Thoracic aorta (tissue), 2 donors: ENCODE measurements at regions not wholly inside any gene's neighbourhood (a gene's known extent, or its start where the extent isn't known, plus 50 kb on each side); places are given as distances from the start of the nearest gene placed in this dataset.

Experiments
- ATAC-seq: fragments of 150-250 bp; one replicate; pipeline ENCODE4 v1.8.0; 2017; ENCODE audit warnings: low read depth; ENCODE audit not compliant: insufficient number of reproducible peaks, low FRiP score
- DNase-seq: peaks from one replicate; pipeline ENCODE4 v3.0.0-alpha.2; 2020; ENCODE audit warnings: low spot score
- H3K27ac ChIP-seq, 2 donors: fragments of 200-600 bp; sonication (generic); 1 replicate in 1 of 2; 2 replicates in 1 of 2; pipeline ENCODE4 v1.5.1; 2016; ENCODE audit warnings: mild to moderate bottlenecking in 2 of 2, moderate library complexity in 2 of 2
- H3K27me3 ChIP-seq: fragments of 200-600 bp; sonication (generic); replicated peaks from 2 replicates; pipeline ENCODE4 v1.6.0; 2016; ENCODE audit warnings: mild to moderate bottlenecking; ENCODE audit not compliant: insufficient read depth
- H3K36me3 ChIP-seq: fragments of 200-600 bp; sonication (generic); one replicate; pipeline ENCODE4 v1.5.1; 2016
- H3K4me1 ChIP-seq, 2 donors: fragments of 200-600 bp; sonication (generic); 1 replicate in 1 of 2; 2 replicates in 1 of 2; pipeline versions ENCODE4 v1.5.1 to v1.6.0; 2016; ENCODE audit warnings: low read depth in 2 of 2, mild to moderate bottlenecking in 1 of 2; ENCODE audit not compliant: control insufficient read depth in 1 of 2
- H3K4me3 ChIP-seq: fragments of 200-600 bp; sonication (generic); 2 replicates; pipeline ENCODE4 v1.5.1; 2016; ENCODE audit warnings: mild to moderate bottlenecking
- H3K9me3 ChIP-seq: fragments of 200-600 bp; sonication (generic); 2 replicates; pipeline ENCODE4 v1.5.1; 2016
- TF ChIP-seq, protein P1 (sequence below): fragments of 200-600 bp; sonication (generic); IDR thresholded peaks from one replicate; pipeline ENCODE4 v1.5.1; 2019; ENCODE audit warnings: antibody characterized with exemption

DNA sequence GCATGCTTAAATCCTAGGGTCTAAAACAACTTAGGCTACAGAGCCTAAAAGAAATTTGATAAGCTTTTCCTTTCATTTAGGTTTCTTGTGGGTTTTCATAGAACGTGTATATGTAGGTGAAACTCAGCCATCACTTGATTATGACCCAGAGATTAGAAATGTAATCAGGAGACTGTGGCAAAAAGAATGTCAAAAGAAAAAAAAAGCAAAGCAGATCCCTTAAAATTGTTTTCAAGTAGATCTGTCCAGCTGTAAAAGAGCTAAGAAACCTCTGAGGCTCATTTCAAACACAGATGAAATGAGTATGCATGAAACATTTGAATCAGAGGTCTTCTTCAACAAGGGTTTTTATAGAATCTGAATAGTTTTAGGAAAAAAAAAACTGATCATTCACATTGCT lies 341.3 kb upstream of the PRDM1 start:
- no peaks in the 10 kb centered on the region for H3K36me3 ChIP-seq
- ATAC-seq (no peak), DNase-seq (no peak)
- TF ChIP-seq, protein P1, sequence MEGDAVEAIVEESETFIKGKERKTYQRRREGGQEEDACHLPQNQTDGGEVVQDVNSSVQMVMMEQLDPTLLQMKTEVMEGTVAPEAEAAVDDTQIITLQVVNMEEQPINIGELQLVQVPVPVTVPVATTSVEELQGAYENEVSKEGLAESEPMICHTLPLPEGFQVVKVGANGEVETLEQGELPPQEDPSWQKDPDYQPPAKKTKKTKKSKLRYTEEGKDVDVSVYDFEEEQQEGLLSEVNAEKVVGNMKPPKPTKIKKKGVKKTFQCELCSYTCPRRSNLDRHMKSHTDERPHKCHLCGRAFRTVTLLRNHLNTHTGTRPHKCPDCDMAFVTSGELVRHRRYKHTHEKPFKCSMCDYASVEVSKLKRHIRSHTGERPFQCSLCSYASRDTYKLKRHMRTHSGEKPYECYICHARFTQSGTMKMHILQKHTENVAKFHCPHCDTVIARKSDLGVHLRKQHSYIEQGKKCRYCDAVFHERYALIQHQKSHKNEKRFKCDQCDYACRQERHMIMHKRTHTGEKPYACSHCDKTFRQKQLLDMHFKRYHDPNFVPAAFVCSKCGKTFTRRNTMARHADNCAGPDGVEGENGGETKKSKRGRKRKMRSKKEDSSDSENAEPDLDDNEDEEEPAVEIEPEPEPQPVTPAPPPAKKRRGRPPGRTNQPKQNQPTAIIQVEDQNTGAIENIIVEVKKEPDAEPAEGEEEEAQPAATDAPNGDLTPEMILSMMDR, result no peak
- no peaks in the 10 kb centered on the region for H3K4me1 ChIP-seq
- no peak overlapping the region for H3K4me3 ChIP-seq
- no peak overlapping the region for H3K27ac ChIP-seq
- no peaks in the 10 kb centered on the region for H3K27me3 ChIP-seq
- H3K9me3 ChIP-seq, result no peaks in the 10 kb centered on the region

DNA sequence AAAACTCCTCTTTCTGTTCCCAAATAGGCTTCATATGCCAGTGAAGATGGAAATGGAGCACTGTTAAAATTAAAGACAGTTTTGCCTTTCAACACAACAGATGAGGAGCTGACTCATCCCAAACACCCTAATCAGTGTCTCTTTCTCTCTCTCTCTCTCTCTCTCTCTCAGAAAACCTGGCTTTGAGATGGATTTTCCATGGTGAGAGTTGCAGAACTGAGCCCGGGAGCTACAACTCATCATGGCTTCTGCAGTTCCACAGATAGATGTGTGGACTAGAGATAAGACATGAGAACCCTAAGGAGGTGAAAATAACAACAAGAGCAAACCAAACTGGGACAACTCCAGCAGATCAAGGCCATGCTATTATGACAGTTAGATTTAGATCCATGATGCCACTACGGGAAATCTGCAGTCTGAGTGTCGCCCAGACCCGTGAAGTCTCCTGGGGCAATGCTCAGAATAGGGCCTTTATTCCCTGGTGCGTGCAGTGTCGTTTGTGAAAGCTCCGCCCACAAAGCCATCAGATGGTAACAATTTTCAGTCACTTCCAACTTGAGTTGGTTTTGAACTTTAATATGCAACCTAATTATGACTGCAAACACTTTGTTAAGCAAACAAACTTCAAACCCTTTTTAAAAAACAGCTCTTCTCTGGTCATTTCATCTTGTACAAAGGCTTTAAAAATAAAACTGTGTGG lies 338.2 kb upstream of the PREP start:
- H3K27ac ChIP-seq, result no peak overlapping the region
- H3K27me3 ChIP-seq, result no peaks in the 10 kb centered on the region
- TF ChIP-seq, protein P1, result no peak
- no peaks in the 10 kb centered on the region for H3K36me3 ChIP-seq
- no peak overlapping the region for H3K4me3 ChIP-seq
- no peaks in the 10 kb centered on the region for H3K4me1 ChIP-seq
- H3K9me3 ChIP-seq, result no peaks in the 10 kb centered on the region
- DNase-seq, result no peak
- ATAC-seq, result no peak

DNA sequence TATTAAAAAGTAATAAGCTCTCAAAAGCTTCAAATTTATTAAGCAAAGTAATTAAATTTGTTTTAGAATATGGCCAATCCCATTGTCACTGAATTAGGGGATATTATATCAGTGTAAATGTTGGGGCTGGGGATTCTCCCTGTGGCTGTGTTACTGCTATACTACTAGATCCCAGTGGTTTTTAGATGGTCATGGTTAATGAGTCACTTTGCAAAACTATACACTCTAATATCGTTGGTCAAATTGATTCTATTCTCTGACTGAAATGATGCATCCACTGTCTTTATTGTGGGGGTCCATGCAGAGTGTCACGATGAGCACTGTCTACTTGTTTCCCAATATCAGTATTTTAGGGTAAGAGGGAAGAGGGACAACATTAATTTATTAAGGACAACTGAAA lies 336.9 kb upstream of the PREP start:
- H3K27ac ChIP-seq, result no peak overlapping the region
- H3K4me1 ChIP-seq, result no peaks in the 10 kb centered on the region
- H3K9me3 ChIP-seq, result no peaks in the 10 kb centered on the region
- H3K36me3 ChIP-seq, result no peaks in the 10 kb centered on the region
- DNase-seq (no peak), ATAC-seq (no peak)
- H3K4me3 ChIP-seq, result no peak overlapping the region
- no peaks in the 10 kb centered on the region for H3K27me3 ChIP-seq
- TF ChIP-seq, protein P1, result no peak

DNA sequence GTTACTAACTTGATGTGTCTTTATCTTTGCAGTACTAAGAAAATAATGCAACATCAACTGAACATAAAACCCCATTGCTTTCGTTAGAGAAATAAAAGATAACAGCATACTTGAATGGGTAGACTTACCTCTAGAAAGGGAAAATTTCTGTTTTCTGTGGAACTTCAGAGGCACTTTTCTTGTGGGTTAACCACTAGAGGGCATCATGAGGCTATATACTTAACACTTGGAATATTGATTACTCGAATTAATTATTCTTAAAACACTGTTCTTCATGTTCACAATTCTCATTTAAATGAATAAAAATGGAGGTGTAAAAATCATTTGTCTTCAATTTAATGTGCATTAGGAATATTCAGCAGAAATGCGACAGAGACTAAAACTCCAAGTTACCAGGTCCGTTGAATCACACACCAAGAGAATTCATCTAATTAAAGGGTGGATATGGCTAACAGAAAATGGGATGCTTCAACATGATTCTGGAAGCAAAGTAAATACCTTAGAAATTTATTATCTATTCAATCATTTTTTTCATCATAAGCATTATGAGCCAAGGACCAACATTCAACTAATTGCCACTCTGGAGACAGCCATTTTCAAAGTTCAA lies 330.8 kb upstream of the PREP start:
- Histone ChIP-seq H3K4me3 (no peak overlapping the region), H3K27ac (no peak overlapping the region), H3K36me3 (no peaks in the 10 kb centered on the region), H3K9me3 (no peaks in the 10 kb centered on the region), H3K4me1 (no peaks in the 10 kb centered on the region), H3K27me3 (no peaks in the 10 kb centered on the region)
- TF ChIP-seq, protein P1, result no peak
- no peak for DNase-seq
- no peak for ATAC-seq

DNA sequence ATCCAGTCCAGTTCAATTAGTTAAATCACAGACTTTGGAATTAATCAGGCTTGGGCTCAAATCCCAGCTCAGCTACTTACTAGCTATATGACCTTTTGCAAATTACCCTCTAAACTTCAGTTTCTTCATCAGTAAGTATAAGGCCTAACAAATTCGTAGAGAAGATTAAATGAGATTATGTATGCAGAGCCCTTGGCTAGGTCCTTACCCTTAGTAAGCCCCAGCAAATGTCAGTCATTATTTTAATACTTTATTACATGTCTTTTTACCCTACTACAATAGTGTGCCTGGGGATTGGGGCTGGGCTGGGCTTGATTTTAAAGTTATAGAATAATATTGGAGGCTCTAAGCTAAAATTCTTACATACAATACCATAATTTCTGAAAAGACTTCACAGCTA lies 326.1 kb upstream of the PREP start:
- Histone ChIP-seq H3K36me3 (no peaks in the 10 kb centered on the region), H3K9me3 (no peaks in the 10 kb centered on the region), H3K27me3 (no peaks in the 10 kb centered on the region), H3K27ac (no peak overlapping the region), H3K4me3 (no peak overlapping the region), H3K4me1 (no peaks in the 10 kb centered on the region)
- DNase-seq, result no peak
- TF ChIP-seq, protein P1, result no peak
- ATAC-seq, result no peak
